Esophagus squamous epithelium (tissue), 4 donors: ENCODE measurements at regions not wholly inside any gene's neighbourhood (a gene's known extent, or its start where the extent isn't known, plus 50 kb on each side); places are given as distances from the start of the nearest gene placed in this dataset.

Experiments used
- POLR2A ChIP-seq, 4 donors: fragments of 450-650 bp; IDR thresholded peaks; one replicate each; pipeline ENCODE4 v1.6.1; 2017; ENCODE audit warnings: antibody characterized with exemption in 4 of 4, mild to moderate bottlenecking in 4 of 4, moderate library complexity in 3 of 4
- TF ChIP-seq, protein P1 (sequence below), 6 experiments: fragments of 450-650 bp in 4 of 6; fragments of 200-600 bp in 2 of 6; sonication (generic) in 2 of 6; IDR thresholded peaks; one replicate each; pipeline ENCODE4 v1.5.1; 2016 to 2019; ENCODE audit warnings: antibody characterized with exemption in 6 of 6, mild to moderate bottlenecking in 4 of 6, moderate library complexity in 4 of 6

GRCh38 chr5:155626592-155626991, 613.0 kb downstream of the KIF4B start:
- TF ChIP-seq, protein P1, sequence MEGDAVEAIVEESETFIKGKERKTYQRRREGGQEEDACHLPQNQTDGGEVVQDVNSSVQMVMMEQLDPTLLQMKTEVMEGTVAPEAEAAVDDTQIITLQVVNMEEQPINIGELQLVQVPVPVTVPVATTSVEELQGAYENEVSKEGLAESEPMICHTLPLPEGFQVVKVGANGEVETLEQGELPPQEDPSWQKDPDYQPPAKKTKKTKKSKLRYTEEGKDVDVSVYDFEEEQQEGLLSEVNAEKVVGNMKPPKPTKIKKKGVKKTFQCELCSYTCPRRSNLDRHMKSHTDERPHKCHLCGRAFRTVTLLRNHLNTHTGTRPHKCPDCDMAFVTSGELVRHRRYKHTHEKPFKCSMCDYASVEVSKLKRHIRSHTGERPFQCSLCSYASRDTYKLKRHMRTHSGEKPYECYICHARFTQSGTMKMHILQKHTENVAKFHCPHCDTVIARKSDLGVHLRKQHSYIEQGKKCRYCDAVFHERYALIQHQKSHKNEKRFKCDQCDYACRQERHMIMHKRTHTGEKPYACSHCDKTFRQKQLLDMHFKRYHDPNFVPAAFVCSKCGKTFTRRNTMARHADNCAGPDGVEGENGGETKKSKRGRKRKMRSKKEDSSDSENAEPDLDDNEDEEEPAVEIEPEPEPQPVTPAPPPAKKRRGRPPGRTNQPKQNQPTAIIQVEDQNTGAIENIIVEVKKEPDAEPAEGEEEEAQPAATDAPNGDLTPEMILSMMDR (IDR thresholded peaks at IDR 0.05) = no peak
- no peak for TF ChIP-seq POLR2A (IDR thresholded peaks at IDR 0.05)
